ENCODE measurements at regions not wholly inside any gene's neighbourhood (a gene's known extent, or its start where the extent isn't known, plus 50 kb on each side); places are given as distances from the start of the nearest gene placed in this dataset.
"Not testable (repeated sequence)": the region's sequence is repeated elsewhere in the genome, so short reads cannot be mapped to it uniquely, and the experiment has no call there.

GRCh38 chr13:70622796-70623195 lies 514.5 kb upstream of the KLHL1 start:
- no peak for DNase-seq

- DNase-seq: no peak
Observed at GRCh38 chr13:70619936-70620335, 511.7 kb upstream of the KLHL1 start.

DNA sequence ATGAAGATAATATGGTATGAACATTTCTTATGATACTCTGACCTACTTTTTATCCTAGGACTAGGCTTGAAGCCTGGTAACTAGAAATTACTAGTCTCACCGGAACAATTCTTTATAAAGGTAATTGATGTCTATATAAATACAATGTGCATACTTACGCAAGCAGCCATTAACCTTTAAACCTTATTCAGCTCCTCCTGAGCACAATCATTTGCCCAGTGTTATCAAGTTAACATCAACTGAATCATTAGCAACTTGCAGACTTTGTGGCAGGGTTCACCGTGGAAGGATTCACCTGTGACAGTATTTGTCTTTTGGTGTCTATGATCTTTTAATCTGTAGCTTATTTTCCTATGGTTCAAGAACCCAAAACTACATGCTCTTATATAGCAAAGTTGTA lies 508.6 kb upstream of the KLHL1 start:
- DNase-seq: no peak

DNA sequence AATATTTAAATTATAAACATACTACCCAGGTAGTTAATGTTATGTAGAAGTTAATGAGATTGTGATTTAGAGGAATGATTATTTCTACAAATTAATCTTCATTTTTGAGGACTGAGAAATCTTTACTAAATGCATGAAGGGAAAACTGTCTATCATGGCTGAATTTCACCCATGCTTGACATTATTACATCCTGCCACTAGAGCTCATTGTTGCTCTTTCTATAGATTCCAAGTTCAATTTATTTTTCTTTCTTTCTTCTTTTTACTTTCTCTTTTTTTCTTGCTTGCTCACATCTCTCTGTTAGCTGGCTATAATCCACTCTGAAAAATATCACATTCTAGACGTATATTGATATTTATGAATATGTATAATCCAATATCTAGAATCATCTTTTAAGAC lies 505.0 kb upstream of the KLHL1 start:
- DNase-seq: peak; percentile 2

GRCh38 chr13:70612881-70613280 lies 504.6 kb upstream of the KLHL1 start:
- DNase-seq: no peak

DNA sequence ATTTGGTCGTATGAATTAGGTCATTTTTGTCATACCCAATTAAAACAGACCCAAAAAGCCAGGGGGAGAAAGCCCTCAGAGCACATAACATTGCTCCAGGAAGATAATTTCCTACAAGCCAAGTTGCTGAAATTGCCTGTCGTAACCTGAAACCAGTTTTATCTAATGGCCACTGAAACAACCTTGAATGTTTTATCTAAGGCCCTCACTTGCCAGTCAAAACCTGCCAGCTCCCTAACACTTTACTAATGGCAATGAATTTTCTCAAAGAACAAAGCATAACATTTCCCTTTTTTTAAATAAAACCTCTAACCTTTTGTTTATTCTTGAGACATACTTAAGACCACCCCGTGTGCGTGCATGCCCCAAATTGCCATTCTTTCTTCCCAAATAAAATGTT lies 496.2 kb upstream of the KLHL1 start:
- no peak for DNase-seq

- DNase-seq: no peak
Observed at GRCh38 chr13:70593716-70594115, 485.5 kb upstream of the KLHL1 start.

DNA sequence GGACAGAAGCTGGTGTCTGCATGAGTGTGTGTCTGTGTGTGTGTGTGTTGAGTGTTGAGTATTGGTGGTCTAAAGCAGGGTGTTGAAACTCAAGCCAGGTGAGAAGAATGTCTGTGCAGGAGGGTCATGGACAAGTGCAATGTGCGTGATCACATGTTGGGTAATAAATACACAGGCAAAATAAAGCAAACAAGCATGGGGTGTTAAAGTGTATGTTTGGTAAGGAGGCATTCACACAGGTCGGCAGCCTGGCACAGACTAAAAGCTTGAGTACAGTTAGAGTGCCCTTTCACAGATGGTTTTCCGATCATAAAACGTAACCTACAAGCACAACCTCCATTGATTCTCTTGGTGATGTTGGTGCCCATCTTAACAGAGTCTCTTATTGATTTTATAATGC lies 476.9 kb upstream of the KLHL1 start:
- DNase-seq: no peak

- DNase-seq: no peak
Observed at GRCh38 chr13:70580825-70581224, 472.6 kb upstream of the KLHL1 start.

GRCh38 chr13:70579941-70580340 lies 471.7 kb upstream of the KLHL1 start:
- DNase-seq: no peak

GRCh38 chr13:70571221-70571620 lies 463.0 kb upstream of the KLHL1 start:
- DNase-seq: no peak

DNA sequence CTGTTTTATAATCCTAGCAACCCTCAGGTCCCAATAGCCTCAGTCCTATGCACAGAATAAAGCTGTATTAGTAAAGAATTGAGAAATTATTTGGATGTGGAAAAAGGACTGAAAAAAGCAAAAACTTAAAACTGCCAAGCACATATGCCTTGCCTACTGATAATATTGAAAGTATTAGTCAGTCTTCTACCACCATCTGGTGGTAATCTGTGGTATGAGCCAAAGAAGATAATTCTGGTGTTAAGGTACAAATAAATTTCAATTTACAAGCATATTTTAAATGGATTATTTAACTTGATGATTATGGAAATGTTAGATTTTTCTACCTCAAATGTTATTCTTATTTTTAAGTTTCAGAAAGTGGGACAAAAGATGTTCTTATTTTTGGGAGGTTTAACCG lies 460.3 kb upstream of the KLHL1 start:
- DNase-seq: peak; percentile 18

DNA sequence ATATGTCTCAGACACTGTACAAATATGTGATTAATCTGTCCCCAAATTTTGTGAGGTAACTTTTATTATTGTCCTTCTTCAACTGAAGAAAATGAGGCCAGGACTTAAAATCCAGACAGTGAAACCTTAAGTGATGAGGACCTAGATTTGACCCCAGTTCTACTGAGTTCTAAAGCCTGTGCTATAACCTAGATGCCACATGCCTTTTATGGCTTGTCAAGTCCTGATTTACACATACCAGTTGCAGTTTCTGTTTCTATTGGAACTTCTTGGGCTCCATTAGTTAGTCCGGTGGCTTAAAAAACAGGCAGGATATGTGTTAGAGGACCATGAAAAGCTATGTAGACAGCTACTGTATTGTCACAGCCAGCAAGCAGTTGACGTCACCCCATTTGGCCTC lies 436.5 kb upstream of the KLHL1 start:
- DNase-seq: no peak

DNA sequence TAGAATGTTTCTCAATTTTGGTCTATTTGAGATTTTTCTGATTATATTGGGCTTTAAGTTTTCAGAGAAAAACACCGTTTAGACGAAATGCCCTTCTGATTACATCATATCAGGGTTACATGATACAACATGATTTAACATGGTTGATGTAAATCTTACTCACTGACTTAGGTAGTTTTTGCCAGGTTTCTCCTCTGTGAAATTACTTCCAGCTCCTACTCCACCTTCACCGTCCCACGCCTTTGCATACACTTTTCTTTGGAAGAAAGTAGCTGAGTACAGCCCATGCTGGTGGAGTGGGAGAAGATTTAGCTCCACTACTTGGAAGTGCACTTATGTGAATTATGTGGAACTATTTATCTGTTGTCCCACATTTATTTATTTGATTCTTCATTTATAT lies 433.2 kb upstream of the KLHL1 start:
- no peak for DNase-seq

DNA sequence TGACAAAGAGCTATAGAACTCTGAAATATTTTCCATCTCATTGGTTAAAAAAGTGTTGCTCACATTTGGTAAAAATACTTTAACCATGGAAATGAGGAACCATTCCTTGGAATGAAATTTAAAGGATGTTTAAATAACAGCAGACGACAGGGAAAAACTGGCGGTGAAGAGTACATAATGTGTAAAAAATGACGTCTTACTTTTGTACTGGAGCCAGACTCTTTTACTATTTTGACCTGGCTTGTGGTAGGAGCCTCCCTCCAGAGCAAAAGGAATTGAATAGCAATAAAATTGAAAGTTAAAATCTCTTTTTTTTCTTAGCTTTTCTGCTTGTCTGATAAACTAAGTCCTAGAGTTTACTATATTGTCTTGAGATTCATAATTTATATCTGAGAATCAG lies 426.2 kb upstream of the KLHL1 start:
- peak; percentile 28 for DNase-seq

DNA sequence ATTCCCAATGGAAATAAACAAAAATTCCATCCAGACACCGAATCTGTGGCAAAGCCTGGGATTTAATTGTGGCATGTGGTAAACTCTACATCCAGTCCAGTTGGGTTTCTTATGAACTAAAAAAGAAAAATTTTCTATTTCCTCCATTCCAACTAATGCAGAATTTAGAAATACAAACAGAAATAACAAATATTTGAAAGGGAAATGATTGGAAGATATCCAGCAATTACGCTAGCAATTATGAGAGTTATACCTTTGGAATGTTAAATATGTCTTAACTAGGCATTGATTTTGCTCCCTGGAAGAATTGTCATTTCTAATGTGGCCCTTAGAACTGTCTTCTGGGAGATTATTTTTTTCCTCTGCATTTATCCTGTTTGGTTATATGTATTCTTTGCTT lies 421.4 kb upstream of the KLHL1 start:
- DNase-seq: no peak

DNA sequence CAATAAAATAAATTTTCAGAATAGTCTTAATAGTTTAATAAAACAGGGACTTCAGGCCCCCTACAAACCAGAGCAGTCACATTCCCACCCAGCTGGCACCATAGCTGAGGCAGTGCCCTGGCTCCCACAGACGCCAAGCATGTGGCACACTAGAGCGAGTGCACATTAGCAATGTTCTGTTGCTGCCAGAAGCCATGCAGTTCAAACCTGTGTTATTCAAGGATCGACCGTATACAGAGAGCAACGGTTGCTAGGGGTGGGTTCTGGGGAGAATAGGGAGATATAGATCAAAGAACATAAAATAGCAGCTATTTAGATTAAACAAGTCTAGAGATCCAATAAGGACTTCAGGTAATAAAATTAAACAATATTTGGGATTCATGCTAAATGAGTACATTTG lies 419.3 kb upstream of the KLHL1 start:
- DNase-seq: no peak

- DNase-seq: peak; percentile 34
Observed at GRCh38 chr13:70523622-70524021, 415.4 kb upstream of the KLHL1 start.

DNA sequence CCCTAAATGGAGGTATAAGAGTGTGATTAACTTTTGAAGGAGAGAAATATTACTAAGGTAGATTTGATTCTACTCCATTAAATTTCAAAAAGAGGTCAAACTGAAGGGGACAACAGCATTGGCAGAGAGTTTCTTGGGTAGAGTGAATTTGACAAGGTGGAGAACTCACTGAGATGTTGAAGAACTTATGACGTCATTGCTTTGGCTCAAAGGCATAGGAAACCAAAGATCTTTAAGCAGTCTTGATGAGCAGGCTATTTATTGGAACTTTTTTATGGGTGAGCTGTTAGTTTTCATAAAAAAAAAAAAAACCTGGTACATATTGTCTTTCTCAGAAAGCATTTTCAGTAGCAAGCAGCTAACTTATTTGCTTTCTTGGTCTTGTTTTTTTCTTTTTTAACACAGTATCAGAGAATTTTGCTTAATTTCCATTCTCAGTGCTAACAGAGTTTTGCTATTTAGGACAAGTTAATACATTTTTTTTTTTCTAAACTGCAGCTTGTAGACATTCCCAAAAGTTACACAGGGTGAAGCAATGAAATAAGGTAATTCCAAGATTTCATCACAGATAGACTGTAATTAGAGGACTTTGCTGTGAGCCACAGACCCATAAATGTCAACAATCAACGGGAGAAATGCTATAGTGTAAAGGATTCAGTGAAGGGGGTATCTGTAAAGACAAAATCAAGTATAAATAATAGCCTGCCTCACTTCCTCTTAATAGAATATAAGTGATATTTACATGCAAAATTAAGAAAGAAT lies 412.2 kb upstream of the KLHL1 start:
- DNase-seq: no peak

DNA sequence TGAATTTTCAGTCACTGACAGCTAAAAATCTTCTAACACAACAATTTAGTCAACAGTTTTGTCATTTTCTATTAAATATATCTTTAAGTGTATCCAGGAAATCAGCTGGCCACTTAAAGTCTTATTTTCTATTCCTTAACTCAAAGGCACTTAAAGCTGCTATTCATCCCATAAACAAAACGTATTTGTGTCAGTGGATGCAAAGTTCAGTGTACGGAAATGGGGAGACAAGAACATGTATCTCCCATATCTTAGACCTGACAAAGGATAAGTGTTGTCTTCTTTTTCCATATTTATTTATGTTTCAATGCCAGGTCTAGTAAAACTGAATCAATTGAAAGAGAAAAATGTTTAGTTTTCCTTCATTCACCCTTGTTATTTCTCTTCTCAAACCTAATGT lies 409.8 kb upstream of the KLHL1 start:
- no peak for DNase-seq

- DNase-seq: no peak
Observed at GRCh38 chr13:70516226-70516625, 408.0 kb upstream of the KLHL1 start.

- not testable (repeated sequence) for DNase-seq
Observed at GRCh38 chr13:70511861-70512417, 403.7 kb upstream of the KLHL1 start.

GRCh38 chr13:70505809-70506208 lies 397.6 kb upstream of the KLHL1 start:
- DNase-seq: no peak

GRCh38 chr13:70502944-70503343 lies 394.7 kb upstream of the KLHL1 start:
- no peak for DNase-seq
